Pancreas (tissue), 10 donors: ENCODE measurements at regions not wholly inside any gene's neighbourhood (a gene's known extent, or its start where the extent isn't known, plus 50 kb on each side); places are given as distances from the start of the nearest gene placed in this dataset.

Source experiments
- ATAC-seq, 4 donors: fragments of 200-7000 bp; cut with Tn5 transposase; one replicate each; pipeline versions ENCODE4 v1.8.0 to v1.9.1; 2020; ENCODE audit warnings: mild to moderate bottlenecking in 4 of 4, moderate library complexity in 4 of 4
- DNase-seq, 6 donors: peaks; one replicate each; pipeline ENCODE4 v3.0.0-alpha.2; 2020
- FAIRE-seq: peaks from 2 replicates; lab custom pipeline; 2012; peaks lifted over from hg19 to GRCh38; lab: Jason Lieb, UNC
- H3K27ac ChIP-seq, 4 donors: fragments of 200-600 bp; sonication (generic); 1 replicate in 3 of 4; 2 replicates in 1 of 4; pipeline versions ENCODE4 v1.5.0 to v1.8.0; 2020
- H3K27me3 ChIP-seq, 4 donors: fragments of 200-600 bp; one replicate each; pipeline ENCODE4 v1.8.0; 2021
- H3K36me3 ChIP-seq, 3 donors: fragments of 200-600 bp; sonication (generic) in 1 of 3; one replicate each; pipeline versions ENCODE4 v1.5.0 to v1.8.0; 2020 to 2021
- H3K4me1 ChIP-seq, 3 donors: fragments of 200-600 bp; one replicate each; pipeline ENCODE4 v1.8.0; 2021
- H3K4me3 ChIP-seq, 4 donors: fragments of 200-600 bp; sonication (generic) in 2 of 4; one replicate each; pipeline versions ENCODE4 v1.5.0 to v1.8.0; 2020 to 2021
- H3K9me3 ChIP-seq, 4 donors: fragments of 200-600 bp; one replicate each; pipeline ENCODE4 v1.8.0; 2021
- WGBS, 2 donors: extraction: QIAGEN DNeasy Blood & Tissue Kit; methylation state at CpG; one replicate each; pipeline ENCODE4 v1.1.7; 2013; 5-methylcytosine and 5-hydroxymethylcytosine counted together
- intact Hi-C, 3 donors: fragments of 100-400 bp; cut with DNase I; formaldehyde crosslinking; loops; one replicate each; pipeline versions ENCODE4 v1.11.1 to v1.14.2; 2022
- TF ChIP-seq, protein P1 (sequence below), 4 donors: fragments of 200-600 bp; sonication (generic) in 3 of 4; IDR thresholded peaks; one replicate each; pipeline versions ENCODE4 v1.5.0 to v1.8.0; 2021; ENCODE audit warnings: antibody characterized with exemption in 4 of 4
- donor health status: healthy with polysubstance abuse.
- donor health status: DM: no; HTN: no; CAD: no; lungs with moderate emphysema.
- donor health status: DM: no; HTN: no; CAD: no.
- donor health status: control.
- donor health status: control.
- donor health status: Bipolar disorder and iron deficiency.
- donor health status: DM: yes; HTN: yes; CAD: no.
- donor health status: DM: no; HTN: no; CAD: no.
- donor health status: DM: no; HTN: no; CAD: no.
- donor health status: DM: yes; HTN: yes; CAD: no.

DNA sequence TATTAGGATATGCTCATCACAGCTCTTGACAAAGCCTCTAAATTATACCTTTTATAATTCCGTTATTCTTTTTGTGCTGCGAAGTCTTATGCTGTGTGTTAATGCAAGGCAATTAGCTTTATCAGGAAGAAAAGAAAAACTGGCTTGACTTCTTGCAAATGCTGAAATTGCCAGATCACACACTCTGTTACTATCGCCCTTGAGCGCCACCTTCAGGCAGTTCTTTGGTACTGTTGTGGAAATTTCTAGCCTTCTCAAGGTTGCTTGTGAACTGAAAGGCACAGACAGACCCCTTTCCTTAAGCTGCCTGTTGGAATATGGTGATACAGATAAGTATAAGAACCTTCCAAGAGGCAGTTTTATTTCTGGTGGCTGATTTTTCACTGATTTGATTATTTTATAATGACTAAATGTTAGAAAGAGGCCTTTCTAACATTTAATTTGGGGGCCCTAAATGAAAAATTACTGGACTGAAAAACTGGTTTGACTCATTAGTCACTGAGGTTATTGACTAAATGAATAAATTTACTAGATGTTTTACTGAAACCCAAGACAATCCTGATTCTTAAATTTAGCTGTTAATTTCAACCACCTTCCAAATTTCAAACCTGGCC is 126.2 kb upstream of the RASGRP1 start:
- no peaks in the 10 kb centered on the region for H3K4me1 ChIP-seq
- no peak overlapping the region for H3K27ac ChIP-seq
- TF ChIP-seq, protein P1, sequence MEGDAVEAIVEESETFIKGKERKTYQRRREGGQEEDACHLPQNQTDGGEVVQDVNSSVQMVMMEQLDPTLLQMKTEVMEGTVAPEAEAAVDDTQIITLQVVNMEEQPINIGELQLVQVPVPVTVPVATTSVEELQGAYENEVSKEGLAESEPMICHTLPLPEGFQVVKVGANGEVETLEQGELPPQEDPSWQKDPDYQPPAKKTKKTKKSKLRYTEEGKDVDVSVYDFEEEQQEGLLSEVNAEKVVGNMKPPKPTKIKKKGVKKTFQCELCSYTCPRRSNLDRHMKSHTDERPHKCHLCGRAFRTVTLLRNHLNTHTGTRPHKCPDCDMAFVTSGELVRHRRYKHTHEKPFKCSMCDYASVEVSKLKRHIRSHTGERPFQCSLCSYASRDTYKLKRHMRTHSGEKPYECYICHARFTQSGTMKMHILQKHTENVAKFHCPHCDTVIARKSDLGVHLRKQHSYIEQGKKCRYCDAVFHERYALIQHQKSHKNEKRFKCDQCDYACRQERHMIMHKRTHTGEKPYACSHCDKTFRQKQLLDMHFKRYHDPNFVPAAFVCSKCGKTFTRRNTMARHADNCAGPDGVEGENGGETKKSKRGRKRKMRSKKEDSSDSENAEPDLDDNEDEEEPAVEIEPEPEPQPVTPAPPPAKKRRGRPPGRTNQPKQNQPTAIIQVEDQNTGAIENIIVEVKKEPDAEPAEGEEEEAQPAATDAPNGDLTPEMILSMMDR (IDR thresholded peaks at IDR 0.05), result peak; percentile 62 to 83 (median 65)
- DNase-seq (peak in 5 of 6 donors; percentile 46 to 72 (median 56)), FAIRE-seq (no peak), ATAC-seq (peak; percentile 75 to 96 (median 88))
- H3K4me3 ChIP-seq, result no peak overlapping the region
- no peaks in the 10 kb centered on the region for H3K27me3 ChIP-seq
- intact Hi-C loops, result loop anchor here in 1 of 3 donors (10.0 kb wide), 1 partner anchor 246 kb away; no protein-coding TSS in a partner anchor
- no peaks in the 10 kb centered on the region for H3K9me3 ChIP-seq
- 8 to 9% methylated on average over 4 of the region's 4 CpGs for WGBS, 2 donors
- no peaks in the 10 kb centered on the region for H3K36me3 ChIP-seq

GRCh38 chr15:38691377-38691776 is 126.8 kb upstream of the RASGRP1 start:
- DNase-seq (no peak), FAIRE-seq (no peak), ATAC-seq (no peak)
- Histone ChIP-seq H3K4me1 (no peaks in the 10 kb centered on the region), H3K27ac (no peak overlapping the region), H3K4me3 (no peak overlapping the region), H3K27me3 (no peaks in the 10 kb centered on the region), H3K9me3 (no peaks in the 10 kb centered on the region), H3K36me3 (no peaks in the 10 kb centered on the region)
- TF ChIP-seq, protein P1 (IDR thresholded peaks at IDR 0.05), result no peak
- intact Hi-C loops, result loop anchor here in 1 of 3 donors (10.0 kb wide), 1 partner anchor 247 kb away; no protein-coding TSS in a partner anchor
- 78 to 82% methylated on average over 2 of the region's 2 CpGs for WGBS, 2 donors

DNA sequence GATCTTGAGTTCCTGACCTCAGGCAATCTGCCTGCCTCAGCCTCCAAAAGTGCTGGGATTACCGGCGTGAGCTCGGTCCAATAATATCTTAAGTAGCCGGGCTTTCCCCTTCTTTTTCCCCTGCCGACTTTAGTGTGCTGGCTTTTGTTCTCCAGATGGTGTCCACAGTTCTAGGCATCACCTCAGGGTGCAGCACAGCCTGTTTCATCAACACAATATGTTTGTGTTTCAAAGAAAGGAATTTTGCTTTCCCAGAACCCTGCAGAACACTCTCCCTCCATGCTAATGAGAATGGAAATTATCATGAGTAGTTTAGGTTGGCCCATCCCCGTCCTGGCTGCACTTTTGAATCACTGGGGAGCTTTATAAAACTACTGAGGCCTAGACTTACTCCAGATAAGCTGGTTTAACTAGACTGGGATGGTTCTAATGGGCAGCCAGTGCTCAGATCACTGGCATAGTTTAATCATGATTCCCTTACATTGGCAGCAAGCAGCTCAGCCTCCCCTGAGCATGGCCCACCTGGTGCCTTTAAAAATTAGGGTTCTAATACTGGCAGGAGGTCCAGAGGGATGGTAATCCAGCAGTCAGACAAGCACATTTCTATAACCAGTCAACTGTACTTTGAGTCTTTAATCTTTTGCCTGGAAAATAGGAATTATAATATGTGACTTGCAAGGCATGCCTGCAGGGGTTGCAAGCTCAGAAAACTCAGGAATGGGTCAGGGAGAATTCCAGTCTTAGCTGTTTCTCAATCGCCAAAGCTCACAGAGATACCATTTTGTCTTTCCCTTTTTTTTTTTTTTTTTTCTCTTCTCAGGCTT is 127.6 kb upstream of the RASGRP1 start:
- no peak overlapping the region for H3K27ac ChIP-seq
- H3K36me3 ChIP-seq, result no peaks in the 10 kb centered on the region
- ATAC-seq, result no peak
- no peaks in the 10 kb centered on the region for H3K9me3 ChIP-seq
- H3K4me1 ChIP-seq, result no peaks in the 10 kb centered on the region
- DNase-seq, result no peak
- H3K4me3 ChIP-seq, result no peak overlapping the region
- TF ChIP-seq, protein P1 (IDR thresholded peaks at IDR 0.05), result no peak
- 76 to 88% methylated on average over 7 of the region's 7 CpGs for WGBS, 2 donors
- no peaks in the 10 kb centered on the region for H3K27me3 ChIP-seq
- FAIRE-seq, result no peak
- intact Hi-C loops, result loop anchor here in 1 of 3 donors (10.0 kb wide), 1 partner anchor 247 kb away; no protein-coding TSS in a partner anchor

- no peak for ATAC-seq
- Histone ChIP-seq H3K27ac (no peak overlapping the region), H3K9me3 (no peaks in the 10 kb centered on the region), H3K36me3 (no peaks in the 10 kb centered on the region), H3K27me3 (no peaks in the 10 kb centered on the region), H3K4me1 (no peaks in the 10 kb centered on the region), H3K4me3 (no peak overlapping the region)
- 89 to 91% methylated on average over 3 of the region's 3 CpGs for WGBS, 2 donors
- TF ChIP-seq, protein P1 (IDR thresholded peaks at IDR 0.05), result no peak
- no peak for FAIRE-seq
- intact Hi-C loops, result loop anchor here in 1 of 3 donors (10.0 kb wide), 1 partner anchor 248 kb away; no protein-coding TSS in a partner anchor
- DNase-seq, result no peak
Observed at GRCh38 chr15:38692789-38693062, 128.1 kb upstream of the RASGRP1 start.
